ENCODE measurements at regions not wholly inside any gene's neighbourhood (a gene's known extent, or its start where the extent isn't known, plus 50 kb on each side); places are given as distances from the start of the nearest gene placed in this dataset.

GRCh38 chr3:31186041-31186440 lies 291.6 kb upstream of the GADL1 start:
- Mint-ChIP-seq H3K27ac (ENCODE audit: unreplicated experiment) (no peak overlapping the region), H3K9me3 (no peaks in the 10 kb centered on the region), H3K4me3 (no peak overlapping the region), H3K4me1 (no peaks in the 10 kb centered on the region), H3K27me3 (ENCODE audit: low read depth) (no peaks in the 10 kb centered on the region), H3K36me3 (ENCODE audit: low read depth) (no peaks in the 10 kb centered on the region)
- no peak for DNase-seq (ENCODE audit: low read depth, low spot score)
- TF ChIP-seq, protein P1, sequence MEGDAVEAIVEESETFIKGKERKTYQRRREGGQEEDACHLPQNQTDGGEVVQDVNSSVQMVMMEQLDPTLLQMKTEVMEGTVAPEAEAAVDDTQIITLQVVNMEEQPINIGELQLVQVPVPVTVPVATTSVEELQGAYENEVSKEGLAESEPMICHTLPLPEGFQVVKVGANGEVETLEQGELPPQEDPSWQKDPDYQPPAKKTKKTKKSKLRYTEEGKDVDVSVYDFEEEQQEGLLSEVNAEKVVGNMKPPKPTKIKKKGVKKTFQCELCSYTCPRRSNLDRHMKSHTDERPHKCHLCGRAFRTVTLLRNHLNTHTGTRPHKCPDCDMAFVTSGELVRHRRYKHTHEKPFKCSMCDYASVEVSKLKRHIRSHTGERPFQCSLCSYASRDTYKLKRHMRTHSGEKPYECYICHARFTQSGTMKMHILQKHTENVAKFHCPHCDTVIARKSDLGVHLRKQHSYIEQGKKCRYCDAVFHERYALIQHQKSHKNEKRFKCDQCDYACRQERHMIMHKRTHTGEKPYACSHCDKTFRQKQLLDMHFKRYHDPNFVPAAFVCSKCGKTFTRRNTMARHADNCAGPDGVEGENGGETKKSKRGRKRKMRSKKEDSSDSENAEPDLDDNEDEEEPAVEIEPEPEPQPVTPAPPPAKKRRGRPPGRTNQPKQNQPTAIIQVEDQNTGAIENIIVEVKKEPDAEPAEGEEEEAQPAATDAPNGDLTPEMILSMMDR (conservative IDR thresholded peaks at IDR 0.05) = no peak

- no peaks in the 10 kb centered on the region for H3K27me3 Mint-ChIP-seq (ENCODE audit: low read depth)
- H3K36me3 Mint-ChIP-seq (ENCODE audit: low read depth) = no peaks in the 10 kb centered on the region
- H3K9me3 Mint-ChIP-seq = no peaks in the 10 kb centered on the region
- H3K27ac Mint-ChIP-seq (ENCODE audit: unreplicated experiment) = no peak overlapping the region
- no peaks in the 10 kb centered on the region for H3K4me1 Mint-ChIP-seq
- H3K4me3 Mint-ChIP-seq = no peak overlapping the region
- DNase-seq (ENCODE audit: low read depth, low spot score) = no peak
- TF ChIP-seq, protein P1 (conservative IDR thresholded peaks at IDR 0.05) = no peak
Measured at GRCh38 chr3:31187380-31187779, 292.9 kb upstream of the GADL1 start.

GRCh38 chr3:31188112-31188511 lies 293.7 kb upstream of the GADL1 start:
- no peaks in the 10 kb centered on the region for H3K36me3 Mint-ChIP-seq (ENCODE audit: low read depth)
- TF ChIP-seq, protein P1 (conservative IDR thresholded peaks at IDR 0.05) = no peak
- H3K27me3 Mint-ChIP-seq (ENCODE audit: low read depth) = no peaks in the 10 kb centered on the region
- H3K4me1 Mint-ChIP-seq = no peaks in the 10 kb centered on the region
- no peak overlapping the region for H3K27ac Mint-ChIP-seq (ENCODE audit: unreplicated experiment)
- H3K9me3 Mint-ChIP-seq = peaks cover under 1% of the 10 kb centered on the region
- no peak for DNase-seq (ENCODE audit: low read depth, low spot score)
- H3K4me3 Mint-ChIP-seq = no peak overlapping the region

DNA sequence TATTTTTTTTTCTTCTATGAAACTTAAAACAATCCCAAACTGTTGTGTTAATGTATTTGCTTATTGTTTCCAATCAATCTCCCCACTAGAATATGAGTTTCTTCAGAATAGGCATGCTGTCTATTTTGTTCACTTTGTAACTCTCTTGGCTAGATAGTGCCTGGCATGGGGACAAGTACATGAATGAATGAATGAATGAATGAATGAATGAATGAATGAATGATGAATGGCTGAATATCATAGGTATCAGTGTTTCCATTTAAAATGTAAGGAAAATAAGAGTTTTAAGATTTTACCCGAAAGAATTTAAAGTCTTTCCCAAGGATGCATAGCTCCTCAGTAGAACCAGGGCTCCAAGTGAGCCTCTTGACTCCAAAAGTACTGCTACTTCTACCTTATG lies 294.9 kb upstream of the GADL1 start:
- no peak for DNase-seq (ENCODE audit: low read depth, low spot score)
- H3K4me3 Mint-ChIP-seq = no peak overlapping the region
- H3K27me3 Mint-ChIP-seq (ENCODE audit: low read depth) = no peaks in the 10 kb centered on the region
- H3K36me3 Mint-ChIP-seq (ENCODE audit: low read depth) = no peaks in the 10 kb centered on the region
- no peak overlapping the region for H3K27ac Mint-ChIP-seq (ENCODE audit: unreplicated experiment)
- H3K4me1 Mint-ChIP-seq = no peaks in the 10 kb centered on the region
- TF ChIP-seq, protein P1 (conservative IDR thresholded peaks at IDR 0.05) = no peak
- peaks cover 4% of the 10 kb centered on the region for H3K9me3 Mint-ChIP-seq

DNA sequence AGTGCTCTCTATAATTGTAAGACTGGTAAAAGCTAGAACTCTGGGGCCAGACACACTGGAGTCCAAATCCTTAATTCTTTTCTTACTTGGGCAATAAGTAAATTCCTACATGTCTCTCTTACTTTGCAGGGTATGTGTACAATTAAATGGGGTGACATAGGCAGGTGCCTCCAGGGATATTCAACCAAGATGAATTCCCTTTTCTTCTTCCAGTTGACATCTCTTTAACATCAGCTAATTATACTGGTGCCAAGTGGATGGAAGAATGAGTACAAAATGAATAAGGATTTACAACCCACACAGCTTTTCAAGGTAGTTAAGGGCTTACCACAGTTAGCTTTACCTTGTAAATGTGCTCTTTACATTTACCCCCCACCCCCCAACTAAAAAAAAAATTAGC lies 295.5 kb upstream of the GADL1 start:
- DNase-seq (ENCODE audit: low read depth, low spot score) = no peak
- no peak overlapping the region for H3K4me3 Mint-ChIP-seq
- no peaks in the 10 kb centered on the region for H3K4me1 Mint-ChIP-seq
- peaks cover 4% of the 10 kb centered on the region for H3K9me3 Mint-ChIP-seq
- no peaks in the 10 kb centered on the region for H3K27me3 Mint-ChIP-seq (ENCODE audit: low read depth)
- H3K27ac Mint-ChIP-seq (ENCODE audit: unreplicated experiment) = no peak overlapping the region
- TF ChIP-seq, protein P1 (conservative IDR thresholded peaks at IDR 0.05) = no peak
- no peaks in the 10 kb centered on the region for H3K36me3 Mint-ChIP-seq (ENCODE audit: low read depth)

GRCh38 chr3:31191354-31191753 lies 296.9 kb upstream of the GADL1 start:
- no peak overlapping the region for H3K4me3 Mint-ChIP-seq
- H3K9me3 Mint-ChIP-seq = peaks cover 6% of the 10 kb centered on the region
- H3K36me3 Mint-ChIP-seq (ENCODE audit: low read depth) = no peaks in the 10 kb centered on the region
- H3K27me3 Mint-ChIP-seq (ENCODE audit: low read depth) = no peaks in the 10 kb centered on the region
- TF ChIP-seq, protein P1 (conservative IDR thresholded peaks at IDR 0.05) = no peak
- H3K27ac Mint-ChIP-seq (ENCODE audit: unreplicated experiment) = no peak overlapping the region
- no peak for DNase-seq (ENCODE audit: low read depth, low spot score)
- H3K4me1 Mint-ChIP-seq = peaks cover 4% of the 10 kb centered on the region

All from neural crest cell (in vitro differentiated cells).